Neural progenitor cell (in vitro differentiated cells): ENCODE measurements at regions not wholly inside any gene's neighbourhood (a gene's known extent, or its start where the extent isn't known, plus 50 kb on each side); places are given as distances from the start of the nearest gene placed in this dataset.

Experiments
- DNase-seq: peaks from one replicate; pipeline ENCODE4 v3.0.0-alpha.2; 2016; ENCODE audit warnings: low spot score
- H2AFZ ChIP-seq: fragments of 200-600 bp; sonication (generic); replicated peaks from 2 replicates; pipeline ENCODE4 v1.6.1; 2016; ENCODE audit warnings: antibody characterized with exemption
- H3F3A ChIP-seq: fragments of 200-600 bp; sonication (generic); 2 replicates; pipeline ENCODE4 v1.6.1; 2016; ENCODE audit warnings: antibody characterized with exemption, low read depth
- H3K27ac ChIP-seq: fragments of 200-600 bp; sonication (generic); 2 replicates; pipeline ENCODE4 v1.5.1; 2016; ENCODE audit warnings: mild to moderate bottlenecking
- H3K27me3 ChIP-seq: fragments of 200-600 bp; sonication (generic); 2 replicates; pipeline ENCODE4 v1.6.1; 2016; ENCODE audit warnings: mild to moderate bottlenecking, moderate library complexity
- H3K36me3 ChIP-seq: fragments of 200-600 bp; sonication (generic); 2 replicates; pipeline ENCODE4 v1.5.1; 2016
- H3K4me1 ChIP-seq: fragments of 200-600 bp; sonication (generic); 2 replicates; pipeline ENCODE4 v1.6.1; 2016; ENCODE audit warnings: mixed run types
- H3K4me2 ChIP-seq: fragments of 200-600 bp; sonication (generic); 2 replicates; pipeline ENCODE4 v1.6.1; 2016
- H3K4me3 ChIP-seq: fragments of 200-600 bp; sonication (generic); 2 replicates; pipeline ENCODE4 v1.5.1; 2016
- H3K79me2 ChIP-seq: fragments of 200-600 bp; sonication (generic); 2 replicates; pipeline ENCODE4 v1.6.1; 2016; ENCODE audit warnings: low read depth
- H3K9ac ChIP-seq: fragments of 200-600 bp; sonication (generic); 2 replicates; pipeline ENCODE4 v1.6.1; 2016
- H3K9me3 ChIP-seq: fragments of 200-600 bp; sonication (generic); 2 replicates; pipeline ENCODE4 v1.5.1; 2016; ENCODE audit warnings: low read depth
- H4K20me1 ChIP-seq: fragments of 200-600 bp; sonication (generic); 2 replicates; pipeline ENCODE4 v1.6.1; 2016; ENCODE audit warnings: low read depth
- H3K27ac Mint-ChIP-seq: 3 replicates; pipeline ENCODE4 v1.8.0; 2021; ENCODE audit warnings: mixed read lengths
- H3K27me3 Mint-ChIP-seq: 2 replicates; pipeline ENCODE4 v1.8.0; 2022; ENCODE audit warnings: low read depth, mild to moderate bottlenecking, inconsistent platforms, moderate library complexity, mixed read lengths; ENCODE audit not compliant: insufficient read depth
- H3K36me3 Mint-ChIP-seq: 3 replicates; pipeline ENCODE4 v1.8.0; 2021; ENCODE audit warnings: mixed read lengths
- H3K4me1 Mint-ChIP-seq: 3 replicates; pipeline ENCODE4 v1.8.0; 2021; ENCODE audit warnings: mixed read lengths
- H3K4me3 Mint-ChIP-seq: 3 replicates; pipeline ENCODE4 v1.8.0; 2021; ENCODE audit warnings: mild to moderate bottlenecking, moderate library complexity, mixed read lengths
- H3K9me3 Mint-ChIP-seq: 3 replicates; pipeline ENCODE4 v1.8.0; 2020; ENCODE audit warnings: mixed read lengths
- CTCF ChIP-seq: fragments of 200-600 bp; sonication (generic); IDR thresholded peaks from 2 replicates; pipeline ENCODE4 v1.5.1; 2017; ENCODE audit warnings: antibody characterized with exemption, mild to moderate bottlenecking
- EZH2 ChIP-seq: fragments of 200-600 bp; sonication (generic); IDR thresholded peaks from 2 replicates; pipeline ENCODE4 v1.6.1; 2017; ENCODE audit warnings: antibody characterized with exemption, mild to moderate bottlenecking, moderate library complexity
- EZH2phosphoT487 ChIP-seq: fragments of 200-600 bp; sonication (generic); IDR thresholded peaks from 2 replicates; pipeline ENCODE4 v1.6.1; 2017; ENCODE audit warnings: antibody characterized with exemption

- Mint-ChIP-seq H3K9me3 (peaks cover 3% of the 10 kb centered on the region), H3K36me3 (no peaks in the 10 kb centered on the region), H3K27ac (no peak overlapping the region), H3K4me3 (no peak overlapping the region), H3K27me3 (no peaks in the 10 kb centered on the region), H3K4me1 (peaks cover 2% of the 10 kb centered on the region)
- Histone ChIP-seq H3K9ac (no peak overlapping the region), H3K4me1 (no peaks in the 10 kb centered on the region), H3K9me3 (no peaks in the 10 kb centered on the region), H2AFZ (no peak overlapping the region), H3K27ac (no peak overlapping the region), H3K4me3 (no peak overlapping the region), H3K36me3 (no peaks in the 10 kb centered on the region), H3K4me2 (no peak overlapping the region), H3K27me3 (no peaks in the 10 kb centered on the region), H3K79me2 (no peaks in the 10 kb centered on the region), H3F3A (no peaks in the 10 kb centered on the region), H4K20me1 (no peaks in the 10 kb centered on the region)
- TF ChIP-seq EZH2 (no peak), EZH2phosphoT487 (no peak), CTCF (no peak)
- DNase-seq = no peak
These were observed 167.2 kb upstream of the ATP1B1 start for GRCh38 chr1:168939110-168939946.

DNA sequence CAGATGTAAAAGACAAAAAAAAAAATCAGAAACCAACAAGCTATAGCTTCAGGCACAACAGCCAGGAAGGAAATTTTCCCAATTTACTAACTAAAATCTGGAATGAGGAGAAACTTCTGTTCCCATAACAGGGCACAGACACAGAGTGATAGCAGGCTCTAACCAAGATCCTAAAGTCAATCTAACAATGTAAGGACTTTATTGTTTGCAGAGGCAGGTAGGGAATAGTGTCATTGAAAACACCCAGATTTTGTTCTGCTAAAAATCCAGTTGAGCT lies 166.6 kb upstream of the ATP1B1 start:
- no peaks in the 10 kb centered on the region for H4K20me1 ChIP-seq
- H3K4me1 ChIP-seq = no peaks in the 10 kb centered on the region
- TF ChIP-seq EZH2 (no peak), EZH2phosphoT487 (no peak), CTCF (no peak)
- H3K9me3 Mint-ChIP-seq = peaks cover 2% of the 10 kb centered on the region
- H3F3A ChIP-seq = no peaks in the 10 kb centered on the region
- H3K4me2 ChIP-seq = no peak overlapping the region
- H3K27ac Mint-ChIP-seq = no peak overlapping the region
- H3K4me1 Mint-ChIP-seq = peaks cover 2% of the 10 kb centered on the region
- H2AFZ ChIP-seq = no peak overlapping the region
- no peak overlapping the region for H3K4me3 ChIP-seq
- DNase-seq = no peak
- H3K4me3 Mint-ChIP-seq = no peak overlapping the region
- no peaks in the 10 kb centered on the region for H3K27me3 ChIP-seq
- H3K79me2 ChIP-seq = no peaks in the 10 kb centered on the region
- H3K9ac ChIP-seq = no peak overlapping the region
- H3K27ac ChIP-seq = no peak overlapping the region
- no peaks in the 10 kb centered on the region for H3K9me3 ChIP-seq
- H3K36me3 ChIP-seq = no peaks in the 10 kb centered on the region
- no peaks in the 10 kb centered on the region for H3K27me3 Mint-ChIP-seq
- no peaks in the 10 kb centered on the region for H3K36me3 Mint-ChIP-seq

GRCh38 chr1:168941640-168942039 lies 164.8 kb upstream of the ATP1B1 start:
- Mint-ChIP-seq H3K4me1 (peaks cover 2% of the 10 kb centered on the region), H3K27me3 (no peaks in the 10 kb centered on the region), H3K9me3 (no peaks in the 10 kb centered on the region), H3K27ac (no peak overlapping the region), H3K4me3 (no peak overlapping the region), H3K36me3 (no peaks in the 10 kb centered on the region)
- Histone ChIP-seq H3K27ac (no peak overlapping the region), H3K9me3 (no peaks in the 10 kb centered on the region), H3K36me3 (no peaks in the 10 kb centered on the region), H3F3A (no peaks in the 10 kb centered on the region), H3K4me2 (no peak overlapping the region), H3K27me3 (no peaks in the 10 kb centered on the region), H3K79me2 (no peaks in the 10 kb centered on the region), H2AFZ (no peak overlapping the region), H3K4me1 (no peaks in the 10 kb centered on the region), H4K20me1 (no peaks in the 10 kb centered on the region), H3K4me3 (no peak overlapping the region), H3K9ac (no peak overlapping the region)
- TF ChIP-seq CTCF = no peak
- TF ChIP-seq EZH2phosphoT487 = no peak
- TF ChIP-seq EZH2 = no peak
- no peak for DNase-seq
